ENCODE measurements at regions not wholly inside any gene's neighbourhood (a gene's known extent, or its start where the extent isn't known, plus 50 kb on each side); places are given as distances from the start of the nearest gene placed in this dataset.

DNA sequence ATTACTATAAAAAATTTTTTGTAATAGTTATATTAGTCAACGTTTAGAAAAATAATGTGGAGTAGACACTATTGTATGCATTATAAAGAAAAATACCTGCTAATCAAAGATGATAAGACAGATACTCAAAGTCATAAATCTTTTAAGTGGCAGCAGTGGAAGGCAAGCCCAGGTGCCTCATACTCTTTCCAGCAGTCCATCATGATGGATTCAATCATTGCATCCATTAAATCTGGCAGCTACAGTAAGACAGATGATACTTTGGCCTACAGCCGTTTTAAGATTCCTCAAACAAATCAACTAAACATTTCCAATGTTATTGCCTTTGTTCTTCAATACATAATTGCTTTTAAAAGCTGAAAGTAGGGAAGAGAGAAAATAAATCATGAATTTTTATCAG lies 1392.9 kb upstream of the NUDT12 start:
- TF ChIP-seq CTCF (IDR thresholded peaks at IDR 0.05) (no peak), POLR2A (IDR thresholded peaks at IDR 0.05) (no peak), POLR2AphosphoS5 (IDR thresholded peaks at IDR 0.05) (no peak)

Data from stomach (tissue), 4 donors.